GM23248 (cell line): ENCODE measurements at regions not wholly inside any gene's neighbourhood (a gene's known extent, or its start where the extent isn't known, plus 50 kb on each side); places are given as distances from the start of the nearest gene placed in this dataset.

Source experiments
- EZH2 ChIP-seq: fragments of 200-600 bp; sonication (generic); IDR thresholded peaks from 2 replicates; pipeline ENCODE4 v1.6.1; 2018; ENCODE audit warnings: antibody characterized with exemption, mild to moderate bottlenecking; ENCODE audit not compliant: insufficient read depth, poor library complexity, severe bottlenecking
- EZH2phosphoT487 ChIP-seq: fragments of 200-600 bp; sonication (generic); IDR thresholded peaks from 2 replicates; pipeline ENCODE4 v1.6.1; 2018; ENCODE audit warnings: antibody characterized with exemption, moderate library complexity, mild to moderate bottlenecking, low read depth; ENCODE audit not compliant: insufficient read depth

DNA sequence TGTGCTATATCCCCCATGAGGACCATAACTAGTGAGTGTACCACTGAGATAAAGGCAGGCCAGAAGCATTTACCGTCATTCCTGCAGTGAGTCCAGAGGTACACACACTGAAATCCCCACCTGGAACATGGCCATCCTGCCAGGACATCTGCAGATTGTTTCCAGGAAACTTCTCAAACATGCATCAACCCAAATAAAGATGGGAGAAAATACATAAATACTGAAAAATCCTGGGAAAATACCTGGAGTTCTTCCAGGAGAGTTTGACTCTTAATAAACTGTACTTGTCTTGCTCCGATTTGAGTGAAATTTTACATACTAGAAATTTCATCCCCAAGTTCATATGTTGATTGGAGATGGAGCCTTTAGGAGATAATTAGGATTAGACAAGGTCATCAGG, 388.1 kb upstream of the KLHL29 start:
- TF ChIP-seq EZH2phosphoT487 (no peak), EZH2 (no peak)
